DMS53 (cell line): ENCODE measurements at regions not wholly inside any gene's neighbourhood (a gene's known extent, or its start where the extent isn't known, plus 50 kb on each side); places are given as distances from the start of the nearest gene placed in this dataset.
"Not testable (repeated sequence)": the region's sequence is repeated elsewhere in the genome, so short reads cannot be mapped to it uniquely, and the experiment has no call there.

Experiments used
- DNase-seq: peaks from one replicate; lab custom pipeline; 2025; lab: John Stamatoyannopoulos, UW

DNA sequence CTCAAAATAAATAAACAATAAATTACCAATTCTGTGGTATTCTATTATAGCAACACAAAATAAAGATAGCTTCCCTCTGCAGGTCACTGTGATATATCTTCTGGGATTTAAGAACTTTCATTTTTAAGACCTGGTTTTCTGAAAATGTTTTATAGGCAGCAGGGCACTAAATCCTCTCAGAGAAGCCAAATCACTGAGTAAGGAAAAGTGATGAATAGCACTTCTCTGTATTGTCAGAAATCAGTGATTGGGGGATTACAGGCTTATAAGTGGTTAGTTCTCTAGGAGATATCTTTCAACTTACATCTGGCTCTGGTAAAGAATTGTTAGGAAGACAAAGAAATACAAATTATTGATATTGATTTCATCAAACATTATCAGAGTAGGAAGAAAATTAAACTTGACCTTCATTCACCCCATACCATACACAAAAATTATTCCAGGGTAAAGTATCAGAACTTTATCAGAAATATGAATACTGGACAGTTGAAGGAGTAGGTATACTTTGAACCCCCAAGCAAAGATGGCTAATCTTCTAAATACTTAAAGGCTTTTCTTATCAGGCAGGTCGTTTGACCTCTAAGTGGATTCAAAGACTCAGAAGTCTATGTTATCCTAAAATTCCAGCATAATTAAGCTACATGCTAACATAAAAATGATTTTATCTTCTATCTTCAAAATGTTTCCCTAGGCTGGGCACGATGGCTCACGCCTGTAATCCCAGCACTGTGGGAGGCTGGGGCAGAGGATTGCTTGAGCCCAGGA lies 81.6 kb upstream of the USP9X start:
- no peak for DNase-seq

DNA sequence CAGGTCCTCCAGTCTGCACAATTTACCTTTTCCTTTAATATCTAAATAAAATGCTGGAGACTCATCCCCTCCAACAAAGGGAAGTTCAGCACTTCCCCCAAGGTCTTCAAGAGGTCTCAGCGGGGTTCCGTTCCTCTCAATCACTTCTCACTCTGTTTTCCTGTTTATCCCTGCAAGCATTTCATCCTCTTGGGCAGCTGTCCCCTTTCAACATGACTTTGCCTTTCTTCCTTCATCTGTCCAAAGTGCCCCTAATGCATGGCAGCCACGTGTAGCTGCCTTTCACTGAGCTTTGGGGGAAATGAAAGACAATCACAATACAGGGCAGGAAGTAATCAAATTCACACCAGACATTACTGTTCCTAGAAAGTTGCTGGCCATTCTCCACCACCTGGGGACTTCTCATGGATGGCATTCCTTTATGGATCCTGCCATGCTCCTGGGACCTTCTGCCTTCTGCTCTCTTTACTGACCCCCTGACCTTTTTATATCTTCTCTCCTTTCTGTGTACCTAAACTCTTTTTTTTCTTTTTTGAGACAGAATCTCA lies 79.7 kb upstream of the USP9X start:
- no peak for DNase-seq

DNA sequence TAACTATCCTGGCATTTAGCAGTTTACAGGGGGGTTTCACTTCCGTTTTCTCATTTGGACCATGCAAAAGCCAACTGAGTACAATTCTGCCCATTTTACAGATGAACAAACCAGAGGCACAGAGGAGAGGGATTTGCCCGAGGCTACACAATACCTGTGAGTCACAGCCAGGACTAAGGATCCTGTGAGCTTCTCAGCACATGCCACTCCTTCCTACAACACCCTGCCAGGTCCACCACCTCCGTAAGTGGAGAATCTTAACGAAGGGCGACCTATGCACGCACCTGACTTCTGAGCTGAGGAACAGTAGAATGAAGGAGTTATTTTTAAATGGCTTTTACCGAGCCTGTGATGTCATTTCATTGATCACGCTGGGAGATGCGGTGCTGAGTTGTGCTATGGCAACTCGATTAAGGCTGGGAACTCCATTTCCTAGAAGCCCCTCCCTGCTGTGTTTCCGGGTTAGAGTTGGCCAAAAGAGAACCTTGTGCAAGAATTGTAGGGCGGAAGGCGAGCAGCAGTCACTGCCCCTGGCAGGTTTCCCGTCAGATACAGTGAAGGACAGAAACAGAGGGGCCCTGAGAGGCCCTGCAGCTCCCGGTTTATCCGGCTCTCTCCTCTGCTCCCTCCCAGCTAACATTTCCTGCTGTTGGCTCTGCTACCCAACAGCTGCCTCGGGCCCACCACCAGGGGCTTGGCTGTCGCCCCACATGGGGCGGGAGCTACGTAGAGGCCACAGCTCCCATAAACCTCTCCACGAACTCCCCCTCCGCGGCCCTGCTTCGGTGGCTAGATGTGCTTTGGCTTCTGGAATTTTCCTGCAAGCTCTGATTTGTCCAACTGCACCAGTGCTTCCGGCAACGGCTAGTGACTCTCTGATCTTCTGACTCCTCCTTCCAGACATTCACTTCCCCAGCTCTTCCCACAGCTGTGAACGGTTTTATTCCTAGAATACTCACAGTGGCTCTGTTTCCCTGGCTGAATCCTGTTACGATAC lies 75.1 kb upstream of the USP9X start:
- DNase-seq = peak; percentile 76

DNA sequence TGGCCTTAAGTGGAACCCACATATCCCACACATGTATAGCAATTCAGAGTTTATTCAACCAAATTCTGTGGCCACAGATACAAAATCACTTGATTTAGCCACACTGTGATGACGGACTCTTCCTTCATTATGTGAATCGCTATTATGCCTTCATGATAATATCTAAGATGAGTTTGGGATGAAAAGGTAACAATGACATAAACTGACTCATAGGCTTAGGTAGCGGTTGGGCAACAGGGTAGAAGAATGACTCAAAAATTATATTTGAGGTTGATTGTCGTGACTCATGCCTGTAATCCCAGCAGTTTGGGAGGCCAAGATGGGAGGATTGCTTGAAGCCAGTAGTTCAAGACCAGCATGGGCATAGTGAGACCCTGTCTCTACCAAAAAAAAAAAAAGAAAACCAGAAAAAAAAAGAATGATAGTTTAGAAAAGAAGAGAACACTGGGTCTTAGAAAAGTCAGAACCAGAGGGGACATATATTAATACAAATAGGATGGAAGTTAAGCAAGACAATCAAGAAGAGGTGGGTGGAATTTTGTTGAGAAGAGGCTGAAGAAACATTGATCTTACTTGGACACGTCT lies 70.4 kb upstream of the USP9X start:
- DNase-seq = peak; percentile 6

DNA sequence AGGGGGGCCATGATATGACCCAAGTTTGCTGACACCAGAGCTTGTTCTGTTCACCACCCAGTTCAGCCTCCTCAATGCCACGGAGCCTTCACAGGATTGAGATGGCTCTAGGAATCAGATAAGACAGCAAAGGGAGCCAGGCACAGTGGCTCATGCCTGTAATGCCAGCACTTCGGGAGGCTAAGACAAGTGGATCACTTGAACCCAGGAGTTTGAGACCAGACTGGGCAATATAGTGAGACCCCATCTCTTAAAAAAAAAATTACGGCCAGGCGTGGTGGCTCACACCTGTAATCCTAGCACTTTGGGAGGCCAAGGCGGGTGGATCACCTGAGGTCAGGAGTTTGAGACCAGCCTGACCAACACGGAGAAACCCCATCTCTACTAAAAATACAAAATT lies 67.5 kb upstream of the USP9X start:
- not testable (repeated sequence) for DNase-seq

DNA sequence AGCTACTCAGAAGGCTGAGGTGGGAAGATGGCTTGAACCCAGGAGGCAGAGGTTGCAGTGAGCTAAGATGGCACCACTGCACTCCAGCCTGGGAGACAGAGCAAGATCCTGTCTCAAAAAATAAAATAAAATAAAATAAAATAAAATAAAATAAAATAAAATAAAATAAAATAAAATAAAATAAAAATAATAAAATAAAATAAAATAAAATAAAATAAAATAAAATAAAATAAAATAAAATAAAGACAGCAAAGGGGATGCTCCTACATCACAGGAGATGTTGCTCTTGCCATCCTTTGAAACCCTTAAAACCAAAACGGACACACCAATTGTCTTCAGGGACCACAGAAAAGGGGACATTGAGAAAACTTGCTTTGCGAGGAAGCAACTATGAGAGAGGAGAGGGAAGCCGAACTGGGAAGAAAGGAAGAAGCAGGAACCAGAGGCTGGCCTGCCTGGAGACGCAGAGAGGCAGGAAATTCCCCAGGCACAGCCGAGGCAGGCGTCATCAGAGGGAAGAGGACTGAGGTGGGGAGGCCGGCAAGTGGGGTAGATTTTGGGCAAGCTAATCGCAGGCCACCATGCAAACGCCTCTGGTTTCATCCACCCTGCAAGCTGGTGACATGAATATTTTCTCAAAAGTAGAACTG lies 66.7 kb upstream of the USP9X start:
- DNase-seq = not testable (repeated sequence)

DNA sequence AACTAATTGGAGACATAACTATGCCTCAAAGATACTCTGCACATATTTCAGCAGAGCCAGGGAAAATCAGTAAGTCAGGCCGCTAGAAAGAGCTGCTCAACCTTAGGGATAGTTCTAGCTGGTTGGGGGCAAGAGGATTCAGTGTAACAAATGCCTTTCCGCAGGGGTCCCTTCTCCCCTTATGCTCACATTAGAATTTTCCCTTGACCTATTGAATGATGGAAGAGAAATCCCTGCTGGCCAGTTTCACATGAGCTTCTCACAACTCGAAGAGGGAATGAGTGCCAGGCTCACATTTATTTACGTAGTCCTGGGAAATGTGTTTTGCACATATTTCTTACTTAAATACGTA lies 66.2 kb upstream of the USP9X start:
- DNase-seq = no peak

DNA sequence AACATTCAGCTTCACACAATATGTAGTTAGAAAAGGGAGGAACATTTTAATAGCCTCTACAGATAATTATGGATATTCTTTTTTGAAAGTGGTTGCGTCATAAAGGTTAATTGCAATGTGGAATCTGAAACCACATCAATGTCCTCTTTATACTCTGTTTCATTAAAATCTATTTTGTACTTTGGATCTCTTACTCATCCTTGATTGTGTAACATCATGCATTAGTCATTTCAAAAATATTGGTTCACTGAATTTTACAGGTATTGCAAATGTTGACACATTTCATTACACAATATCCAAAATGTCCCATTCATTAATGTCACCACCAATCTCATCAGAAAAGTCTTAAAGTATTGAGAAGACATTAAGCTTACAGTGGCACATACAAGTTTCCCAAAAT lies 62.7 kb upstream of the USP9X start:
- DNase-seq = peak; percentile 48

DNA sequence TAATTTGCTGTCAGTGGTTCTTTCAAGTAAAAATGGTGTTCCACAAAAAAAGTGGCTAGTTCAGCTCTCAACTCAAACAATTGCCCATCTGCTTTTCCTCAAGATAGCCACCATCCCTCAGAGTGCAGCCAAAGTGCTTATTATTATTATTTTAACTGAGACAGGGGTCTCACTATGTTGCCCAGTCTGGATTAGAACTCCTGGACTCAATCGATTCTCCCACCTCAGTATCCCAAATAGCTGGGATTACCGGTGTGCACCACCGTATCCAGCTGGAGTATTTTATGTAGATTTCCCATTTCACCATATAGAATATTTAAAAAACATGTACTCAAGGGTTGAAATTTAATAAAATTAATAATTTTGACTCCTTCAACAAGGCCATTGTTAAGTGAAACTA lies 62.1 kb upstream of the USP9X start:
- no peak for DNase-seq

DNA sequence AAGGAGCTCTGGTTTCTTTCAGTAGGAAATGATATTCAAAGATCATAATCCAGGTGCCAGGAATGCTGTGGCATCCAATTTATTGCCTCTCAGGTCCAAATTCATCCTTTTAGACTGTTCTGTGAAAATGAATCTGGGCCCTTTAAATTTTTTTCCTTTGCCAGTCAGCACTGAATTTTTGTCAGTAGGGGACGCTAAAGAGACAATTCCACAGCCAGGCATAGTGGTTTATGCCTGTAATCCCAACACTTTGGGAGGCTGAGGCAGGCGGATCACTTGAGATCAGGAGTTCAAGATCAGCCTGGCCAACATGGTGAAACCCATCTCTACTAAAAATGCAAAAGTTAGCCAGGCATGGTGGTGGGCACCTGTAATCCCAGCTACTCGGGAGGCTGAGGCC lies 60.9 kb upstream of the USP9X start:
- peak; percentile 14 for DNase-seq

DNA sequence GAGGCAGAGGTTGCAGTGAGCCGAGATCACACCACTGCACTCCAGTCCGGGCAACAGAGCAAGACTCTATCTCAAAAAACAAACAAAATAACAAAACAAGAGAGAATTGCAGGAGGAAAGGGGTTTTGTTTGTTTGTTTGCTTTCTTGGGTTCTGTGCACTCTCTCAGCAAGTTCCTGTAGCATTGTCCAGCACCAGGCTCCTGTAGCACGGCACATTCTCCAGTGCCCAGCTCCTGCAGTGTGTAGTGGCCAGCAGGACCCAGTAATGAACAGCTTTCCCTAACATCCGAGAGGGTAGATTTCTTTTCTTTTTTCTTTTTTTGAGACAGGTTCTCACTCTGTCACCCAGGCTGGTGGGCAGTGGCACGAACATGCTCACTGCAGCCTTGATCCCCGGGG lies 60.5 kb upstream of the USP9X start:
- no peak for DNase-seq

DNA sequence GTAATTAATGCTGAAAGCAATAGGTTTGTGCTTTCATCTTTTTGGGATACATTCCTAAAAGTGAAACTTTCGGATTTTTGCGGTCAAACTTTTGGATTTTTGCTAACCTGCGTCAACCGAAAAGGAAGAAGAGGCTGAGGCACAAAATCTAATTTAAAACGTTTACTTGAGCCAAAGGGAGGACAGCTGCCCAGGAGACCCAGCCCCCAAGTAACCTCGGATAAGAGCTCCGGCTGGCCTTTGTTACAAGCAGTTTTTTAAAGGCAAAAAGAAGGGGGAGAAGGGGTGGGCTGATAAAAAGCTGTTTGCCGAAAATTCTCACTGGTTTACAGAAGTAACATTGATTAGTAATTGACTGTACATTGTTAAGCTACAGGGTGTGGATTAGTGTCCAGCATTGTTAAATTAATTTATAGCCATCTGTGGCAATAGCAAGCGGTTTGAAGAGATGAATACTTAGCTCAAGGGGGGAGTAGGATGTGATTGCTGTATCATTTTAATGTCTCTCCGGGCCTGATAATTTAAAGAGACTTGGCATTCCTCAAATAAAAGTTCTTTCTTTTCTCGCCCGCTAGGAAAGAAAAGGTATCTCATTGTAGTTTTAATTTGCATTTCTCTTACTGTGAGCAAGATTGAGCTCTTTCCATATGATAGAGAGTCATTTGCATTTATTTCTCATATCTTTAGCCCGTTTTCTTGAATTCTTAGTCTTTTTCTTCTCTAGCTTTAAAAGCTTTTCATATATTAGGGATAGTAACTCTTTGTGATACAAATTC lies 59.1 kb upstream of the USP9X start:
- no peak for DNase-seq

DNA sequence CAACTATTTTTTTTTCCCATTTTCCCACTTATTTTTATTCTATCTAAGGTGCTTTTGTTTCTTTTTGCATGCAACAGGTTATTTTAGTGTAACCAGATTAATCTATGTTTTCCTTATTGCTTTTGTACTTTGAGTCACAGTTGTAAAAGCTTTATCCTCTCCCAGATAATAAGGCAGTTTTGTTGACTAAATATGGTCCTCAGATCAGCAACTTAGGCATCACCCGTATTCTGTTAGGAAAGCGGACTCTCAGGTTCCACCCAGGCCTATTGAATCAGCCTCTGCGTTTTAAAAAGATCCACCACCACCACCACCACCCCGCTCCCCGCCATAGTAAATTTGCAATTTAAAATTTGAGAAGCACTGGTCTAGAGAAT lies 58.6 kb upstream of the USP9X start:
- DNase-seq = no peak

DNA sequence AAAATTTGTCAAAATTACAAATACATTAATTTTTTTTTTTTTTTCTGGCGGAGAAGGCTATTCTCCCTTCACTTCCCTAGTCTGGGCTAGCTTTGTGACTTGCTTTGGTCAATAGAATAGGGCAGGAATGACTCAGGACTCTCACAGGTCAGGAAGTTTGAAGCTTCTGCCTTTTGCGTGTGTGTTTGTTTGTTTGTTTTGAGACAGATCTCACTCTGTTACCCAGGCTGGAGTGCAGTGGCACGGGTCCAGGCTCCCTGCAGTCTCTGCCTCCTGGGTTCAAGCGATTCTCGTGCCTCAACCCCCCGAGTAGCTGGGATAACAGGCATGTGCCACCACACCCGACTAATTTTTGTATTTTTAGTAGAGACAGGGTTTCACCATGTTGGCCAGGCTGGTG lies 55.9 kb upstream of the USP9X start:
- peak; percentile 89 for DNase-seq

DNA sequence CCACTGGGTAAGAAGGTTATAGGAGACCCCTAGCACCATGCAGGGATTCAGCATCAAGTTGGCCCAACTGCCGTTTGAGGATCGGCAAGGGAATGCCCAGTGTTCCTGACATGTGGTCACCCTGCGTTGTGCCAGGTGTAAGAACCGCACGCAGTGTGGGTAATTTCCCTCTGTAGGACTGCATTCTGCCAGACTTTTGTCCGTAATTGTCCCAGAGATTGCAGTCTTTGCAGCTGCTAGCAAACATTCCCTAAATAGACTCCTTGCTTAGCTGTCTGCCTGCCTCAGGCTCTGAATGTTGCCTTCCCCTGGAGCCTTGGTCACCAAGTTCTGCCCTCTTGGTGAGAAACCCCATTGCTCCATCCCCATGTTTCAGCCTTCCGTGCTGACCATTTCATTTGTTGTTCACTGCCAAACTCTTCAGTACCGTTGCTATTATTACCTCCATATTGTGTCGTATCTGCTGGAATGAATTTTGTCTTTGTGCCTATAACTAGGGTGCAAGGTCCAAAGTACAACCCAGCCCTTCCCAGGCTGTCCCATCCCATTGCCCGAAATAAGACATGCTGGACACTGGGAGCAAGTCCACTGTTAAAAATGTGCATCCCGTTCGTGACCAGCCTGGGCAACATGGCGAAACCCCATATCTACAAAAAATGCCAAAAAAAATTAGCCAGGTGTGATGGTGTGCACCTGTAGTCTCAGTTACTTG lies 53.8 kb upstream of the USP9X start:
- no peak for DNase-seq

DNA sequence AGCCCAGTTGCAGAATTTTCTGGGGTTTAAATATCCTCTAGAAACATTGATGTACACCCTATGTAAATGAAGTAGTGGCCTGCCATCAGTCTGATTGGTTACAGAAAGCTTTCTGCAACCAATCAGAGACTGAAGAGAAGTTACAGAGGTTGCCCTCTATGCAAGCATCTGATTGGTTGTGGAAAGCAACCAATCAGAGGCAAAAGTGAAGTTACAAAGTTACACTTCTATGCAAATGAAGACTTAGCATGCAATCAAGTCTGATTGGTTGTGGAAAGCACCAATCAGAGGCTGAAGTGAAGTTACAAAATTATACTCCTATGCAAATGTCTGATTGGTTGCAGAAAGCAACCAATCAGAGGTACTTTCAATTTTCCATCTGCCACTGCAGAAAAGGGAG lies 51.9 kb upstream of the USP9X start:
- no peak for DNase-seq

DNA sequence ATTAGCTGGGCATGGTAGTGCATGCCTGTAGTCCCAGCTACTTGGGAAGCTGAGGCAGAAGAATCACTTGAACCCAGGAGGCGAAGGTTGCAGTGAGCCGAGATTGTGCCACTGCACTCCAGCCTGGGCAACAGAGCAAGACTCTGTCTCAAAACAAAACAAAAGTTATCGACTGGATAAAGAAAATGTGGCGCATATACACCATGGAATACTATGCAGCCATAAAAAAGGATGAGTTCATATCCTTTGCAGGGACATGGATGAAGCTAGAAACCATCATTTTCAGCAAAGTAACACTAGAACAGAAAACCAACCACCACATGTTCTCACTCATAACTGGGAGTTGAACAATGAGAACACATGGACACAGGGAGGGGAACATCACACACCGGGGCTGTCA lies 50.3 kb upstream of the USP9X start:
- DNase-seq = not testable (repeated sequence)
